DMS53 treated with DMSO at 0.1 percent for 48 hours (cell line): ENCODE measurements at regions not wholly inside any gene's neighbourhood (a gene's known extent, or its start where the extent isn't known, plus 50 kb on each side); places are given as distances from the start of the nearest gene placed in this dataset.

Experiments used
- DNase-seq: peaks from one replicate; lab custom pipeline; 2025; ENCODE audit not compliant: unreplicated experiment; lab: John Stamatoyannopoulos, UW

DNA sequence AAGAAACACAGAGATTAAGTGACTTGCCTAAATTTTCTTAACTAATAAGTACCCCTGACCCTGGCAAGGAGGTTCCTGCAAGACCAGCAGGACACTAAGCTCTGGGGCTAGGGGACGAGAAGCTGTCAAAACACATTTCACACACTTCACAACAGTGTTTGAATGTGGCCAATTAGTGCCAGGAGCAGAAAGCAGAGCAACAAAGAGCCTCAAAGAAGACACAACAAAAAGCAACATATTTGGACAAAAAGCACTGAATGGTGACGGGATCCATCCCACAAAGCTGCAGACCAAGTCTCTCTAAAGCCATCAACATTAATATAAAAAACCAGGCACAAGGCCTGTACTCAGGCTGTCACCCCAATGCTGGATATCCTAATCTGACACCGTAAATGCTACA lies 361.9 kb upstream of the RASGEF1B start:
- no peak for DNase-seq

GRCh38 chr4:81828991-81829390 lies 357.3 kb upstream of the RASGEF1B start:
- DNase-seq, result no peak

DNA sequence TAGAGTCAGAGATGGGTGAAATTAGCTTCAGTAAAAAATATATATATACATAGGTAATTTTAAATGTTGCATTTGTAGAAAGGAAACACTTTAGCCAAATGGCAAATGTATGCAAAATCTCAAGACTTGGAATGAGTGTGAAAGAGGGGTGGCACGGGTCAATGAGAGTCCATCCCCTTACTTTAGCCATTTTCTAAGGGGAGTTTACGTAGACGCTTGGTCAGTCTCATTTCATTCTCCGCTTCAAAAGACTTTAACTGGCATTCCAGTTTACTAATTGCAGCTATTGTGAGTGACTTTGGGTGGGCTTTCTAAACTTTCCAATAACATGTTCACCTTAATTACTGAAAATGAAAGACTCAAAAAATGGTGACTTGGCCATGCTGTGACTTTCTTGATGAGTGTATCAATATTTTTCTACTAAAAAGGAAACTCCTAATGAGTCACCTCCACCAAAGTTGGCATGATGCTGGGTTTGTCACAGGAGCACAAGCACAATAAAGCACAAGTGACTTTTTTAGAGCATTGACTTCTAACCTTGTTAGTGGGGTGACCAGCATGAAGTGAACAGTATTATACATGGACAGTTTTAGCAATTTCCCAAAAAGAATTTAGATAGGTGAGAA lies 356.0 kb upstream of the RASGEF1B start:
- no peak for DNase-seq

- DNase-seq, result no peak
These were observed 355.2 kb upstream of the RASGEF1B start for GRCh38 chr4:81826817-81827424.

- DNase-seq, result no peak
These were observed 354.6 kb upstream of the RASGEF1B start for GRCh38 chr4:81826335-81826734.

DNA sequence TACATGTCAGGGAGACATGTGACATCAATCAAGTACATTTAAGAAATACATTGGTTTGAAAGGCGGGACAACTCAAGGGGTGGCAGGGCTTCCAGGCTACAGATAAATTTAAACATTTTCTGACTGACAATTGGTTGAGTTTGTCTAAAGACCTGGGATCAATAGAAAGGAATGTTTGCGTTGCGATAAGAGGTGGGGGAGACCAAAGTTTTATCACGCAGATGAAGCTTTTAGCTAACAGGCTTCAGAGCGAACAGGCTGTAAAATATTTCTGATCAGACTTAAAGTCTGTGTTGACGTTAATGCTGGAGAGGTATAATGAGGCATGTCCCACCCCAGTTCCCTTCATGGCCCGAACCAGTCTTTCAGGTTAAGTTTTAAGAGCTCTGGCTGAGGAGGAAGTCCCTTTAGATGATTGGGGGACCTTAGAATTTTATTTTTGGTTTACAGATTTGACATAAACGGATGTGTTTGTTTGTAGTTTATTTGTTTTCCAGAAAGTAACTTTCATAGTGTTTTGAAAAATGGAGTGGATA lies 346.7 kb upstream of the RASGEF1B start:
- DNase-seq, result no peak

- no peak for DNase-seq
These were observed 344.5 kb upstream of the RASGEF1B start for GRCh38 chr4:81816031-81816761.

- no peak for DNase-seq
These were observed 343.4 kb upstream of the RASGEF1B start for GRCh38 chr4:81814987-81815541.

- no peak for DNase-seq
These were observed 340.0 kb upstream of the RASGEF1B start for GRCh38 chr4:81811562-81812293.

- no peak for DNase-seq
These were observed 336.4 kb upstream of the RASGEF1B start for GRCh38 chr4:81808011-81808672.

GRCh38 chr4:81807386-81807785 lies 335.7 kb upstream of the RASGEF1B start:
- no peak for DNase-seq

DNA sequence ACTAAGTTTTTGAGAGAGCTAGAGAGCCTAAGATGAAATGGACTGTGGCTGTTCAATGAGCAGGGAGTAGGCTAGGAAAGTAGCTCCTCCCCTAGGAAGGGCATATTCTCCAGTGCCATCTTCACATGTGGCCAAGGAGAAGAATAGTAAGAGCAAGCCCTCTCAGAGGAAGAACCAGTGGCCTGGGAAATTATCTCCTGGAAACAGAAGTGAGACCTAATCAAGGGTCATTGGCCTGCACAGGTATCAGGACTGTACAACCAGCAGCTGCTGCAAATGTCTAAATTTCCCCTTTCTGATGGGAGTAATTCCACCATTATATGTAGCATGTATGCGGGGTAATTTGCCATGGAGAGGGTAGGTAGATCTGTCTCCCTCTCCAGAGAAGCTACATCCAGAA lies 334.8 kb upstream of the RASGEF1B start:
- DNase-seq, result no peak

GRCh38 chr4:81804849-81805248 lies 333.1 kb upstream of the RASGEF1B start:
- DNase-seq, result no peak

GRCh38 chr4:81802285-81802846 lies 330.7 kb upstream of the RASGEF1B start:
- DNase-seq, result no peak

GRCh38 chr4:81799371-81799770 lies 327.7 kb upstream of the RASGEF1B start:
- no peak for DNase-seq

- no peak for DNase-seq
These were observed 325.3 kb upstream of the RASGEF1B start for GRCh38 chr4:81796790-81797528.

GRCh38 chr4:81792521-81792920 lies 320.8 kb upstream of the RASGEF1B start:
- DNase-seq, result no peak

- DNase-seq, result no peak
These were observed 318.8 kb upstream of the RASGEF1B start for GRCh38 chr4:81790477-81790876.

GRCh38 chr4:81789741-81790399 lies 318.2 kb upstream of the RASGEF1B start:
- no peak for DNase-seq
